Fibroblast of peridontal ligament (primary cell): ENCODE measurements at regions not wholly inside any gene's neighbourhood (a gene's known extent, or its start where the extent isn't known, plus 50 kb on each side); places are given as distances from the start of the nearest gene placed in this dataset.

ENCODE experiments used
- DNase-seq: peaks from one replicate; pipeline ENCODE4 v3.0.0-alpha.2; 2010; ENCODE audit errors: extremely low read depth

DNA sequence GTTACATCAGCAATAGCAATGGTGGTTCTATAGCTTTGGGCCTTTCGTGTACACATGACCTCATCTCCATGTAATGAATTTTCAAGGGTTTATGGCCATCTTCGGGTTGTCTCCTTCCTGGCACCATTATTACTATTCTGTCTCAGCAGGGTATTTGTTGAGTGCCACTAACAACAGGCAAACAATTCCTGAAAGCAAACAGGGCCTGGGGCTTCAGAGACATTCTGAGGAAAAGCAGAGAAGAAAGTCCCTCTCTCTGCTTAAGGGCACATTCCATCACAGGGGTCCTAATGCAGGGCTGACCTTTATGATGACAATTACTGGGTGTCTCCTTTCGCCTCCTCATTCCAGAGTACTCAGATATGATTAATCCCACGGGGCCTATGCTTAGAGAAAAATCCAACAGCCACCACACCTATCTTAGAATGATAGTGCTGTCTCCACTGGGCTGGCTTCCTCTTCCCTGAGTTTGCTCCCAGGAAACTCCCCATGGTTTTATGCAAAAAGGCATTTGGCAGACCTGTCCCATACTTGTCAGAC is 540.2 kb upstream of the ZNF462 start:
- no peak for DNase-seq

DNA sequence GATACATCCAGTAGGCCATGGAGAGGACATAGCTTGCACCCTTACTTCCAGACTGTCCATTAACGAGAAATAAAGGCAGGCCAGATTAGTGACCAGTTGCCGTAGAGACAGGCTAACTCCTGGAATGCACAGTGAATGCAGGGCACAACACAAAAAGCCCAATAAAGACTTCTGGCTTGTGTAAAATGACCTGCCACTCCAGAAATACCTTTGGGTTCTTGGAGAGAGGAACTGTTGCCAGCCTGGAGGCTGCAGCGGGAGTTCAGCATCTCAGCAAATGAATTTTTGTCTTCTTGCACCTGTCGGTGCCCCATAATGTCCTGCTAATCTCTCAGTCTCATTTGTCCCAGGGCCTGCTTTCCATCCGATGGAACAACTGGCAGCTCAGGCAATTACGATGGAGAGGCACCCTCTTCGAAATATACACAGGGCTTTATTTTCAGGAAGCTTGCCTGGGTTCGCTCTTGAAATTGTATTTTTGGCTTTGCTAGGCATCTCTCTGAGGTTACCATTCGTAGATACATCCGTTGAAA is 538.8 kb upstream of the ZNF462 start:
- DNase-seq, result no peak

DNA sequence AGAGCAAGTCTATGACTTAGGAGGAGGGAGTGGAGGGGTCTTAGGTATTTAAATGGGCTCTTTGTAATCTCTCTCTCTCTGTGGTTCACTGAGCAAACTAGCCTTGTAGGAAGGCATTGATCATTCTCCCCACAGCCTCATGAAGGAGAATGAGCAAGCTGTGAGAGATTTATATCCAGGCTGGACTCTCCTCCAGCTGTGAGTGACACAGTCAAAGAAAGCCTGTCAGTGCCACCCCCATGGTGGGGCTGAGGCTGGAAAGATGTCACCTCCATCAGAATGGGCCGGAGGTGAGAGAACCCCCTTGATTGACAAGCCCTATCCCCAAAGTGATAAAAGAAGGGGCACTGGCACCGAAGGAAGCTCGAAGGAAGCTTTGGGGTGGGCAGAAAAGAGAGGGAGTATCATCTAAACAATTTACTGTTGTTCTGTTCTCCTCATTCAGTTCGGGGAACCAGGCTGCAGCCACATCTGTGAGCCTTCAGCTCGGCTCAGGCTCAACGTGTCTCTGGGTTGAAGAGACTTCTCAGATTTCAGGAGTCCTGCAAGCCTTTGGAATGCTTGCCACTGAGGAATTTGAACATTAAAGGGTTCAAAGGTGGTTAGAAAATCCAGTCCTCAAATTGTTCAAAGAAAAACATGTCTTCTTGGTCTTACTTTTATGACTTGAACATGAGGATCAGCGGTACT is 538.2 kb upstream of the ZNF462 start:
- no peak for DNase-seq

DNA sequence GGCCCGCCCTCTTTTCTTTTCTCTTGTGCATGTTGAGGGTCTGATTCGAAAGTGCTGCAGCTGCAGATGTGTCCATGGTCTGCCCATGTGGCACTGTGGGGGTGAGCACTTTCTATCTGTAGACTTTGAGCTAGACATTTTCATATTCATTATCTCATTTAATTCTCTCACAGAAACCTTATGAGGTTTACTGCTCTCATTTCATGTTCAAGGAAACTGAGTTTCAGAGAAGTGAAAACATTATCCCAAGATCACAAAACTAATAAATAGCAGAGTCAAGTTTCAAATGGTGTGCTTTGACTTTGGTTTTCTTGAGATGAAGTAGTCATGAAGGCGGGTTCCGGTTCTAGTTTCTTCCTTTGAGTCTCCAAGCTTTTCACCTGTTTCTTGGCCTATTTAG is 536.5 kb upstream of the ZNF462 start:
- DNase-seq, result no peak

DNA sequence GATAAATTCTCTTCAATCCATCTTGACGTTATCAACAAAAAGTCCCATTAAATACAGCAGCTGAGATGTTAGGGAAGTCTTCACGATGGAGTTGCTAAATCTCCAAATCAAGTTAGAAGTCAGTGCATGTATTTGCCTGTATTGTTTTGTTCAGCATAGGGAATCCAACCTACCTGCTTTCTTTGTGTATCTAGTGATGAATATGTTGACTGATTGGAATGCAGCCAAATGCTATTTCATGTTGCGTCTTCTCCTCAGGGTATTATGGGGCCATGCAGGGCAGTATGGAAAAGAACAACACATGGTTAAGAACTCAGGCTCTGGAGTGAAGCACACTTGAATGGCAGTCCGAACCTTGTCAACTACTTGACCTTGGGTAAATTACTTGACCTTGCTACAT is 529.5 kb upstream of the ZNF462 start:
- no peak for DNase-seq

DNA sequence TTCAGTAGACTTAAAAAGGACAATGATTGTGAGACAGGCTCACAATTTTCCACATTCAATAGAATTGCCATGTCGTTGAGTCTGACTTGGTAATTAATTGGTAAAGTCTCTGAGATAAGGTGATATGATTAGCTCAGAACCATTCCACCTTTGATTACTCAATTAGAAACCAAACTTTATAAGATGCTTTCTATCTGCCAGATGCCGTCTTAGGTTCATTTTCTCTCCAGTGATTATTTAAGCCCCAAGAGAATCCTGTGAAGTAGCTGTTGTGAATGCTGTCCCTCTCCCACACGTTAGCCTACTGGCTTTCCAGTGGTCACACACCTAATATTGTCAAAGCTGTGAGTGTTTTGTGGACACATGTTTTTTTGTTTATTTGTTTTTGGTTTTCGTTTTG is 528.9 kb upstream of the ZNF462 start:
- no peak for DNase-seq

DNA sequence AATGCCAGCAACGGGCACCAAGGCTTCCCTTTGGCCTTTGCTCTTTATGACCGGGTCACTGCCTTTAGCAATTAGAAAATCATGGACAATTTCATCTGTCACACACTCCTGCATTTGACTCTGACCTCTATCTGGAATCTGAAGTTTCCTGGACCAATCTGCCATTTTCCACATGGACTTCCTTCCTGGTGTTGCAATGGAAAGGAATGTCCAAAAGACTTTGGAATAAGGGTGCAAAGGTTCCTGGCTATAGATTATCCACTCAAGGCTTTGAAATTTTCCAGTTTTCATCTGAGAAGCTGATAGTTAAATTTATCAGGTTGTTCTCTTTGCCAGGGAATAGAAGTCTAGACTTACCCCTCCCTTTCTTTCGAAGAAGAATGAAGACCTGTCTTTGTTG is 523.1 kb upstream of the ZNF462 start:
- DNase-seq, result no peak

DNA sequence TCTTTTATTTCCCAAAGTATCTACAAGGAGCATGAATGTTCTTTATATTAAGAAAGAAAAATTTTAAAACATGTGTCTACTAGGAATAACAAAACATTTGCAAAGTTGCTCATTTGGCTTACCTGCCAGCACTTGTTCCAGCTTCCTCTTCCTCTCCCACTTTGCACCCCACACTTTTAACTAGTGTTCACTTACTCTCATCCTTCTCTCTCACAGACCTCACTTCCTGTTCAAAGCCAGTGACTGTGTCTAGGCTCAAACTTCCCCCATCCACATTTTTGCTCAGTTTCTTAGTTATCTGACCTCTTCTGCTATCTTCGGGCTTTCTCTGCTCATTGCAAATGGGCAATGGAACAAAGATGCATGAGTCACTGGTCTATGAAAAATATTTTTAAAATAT is 512.2 kb upstream of the ZNF462 start:
- no peak for DNase-seq

DNA sequence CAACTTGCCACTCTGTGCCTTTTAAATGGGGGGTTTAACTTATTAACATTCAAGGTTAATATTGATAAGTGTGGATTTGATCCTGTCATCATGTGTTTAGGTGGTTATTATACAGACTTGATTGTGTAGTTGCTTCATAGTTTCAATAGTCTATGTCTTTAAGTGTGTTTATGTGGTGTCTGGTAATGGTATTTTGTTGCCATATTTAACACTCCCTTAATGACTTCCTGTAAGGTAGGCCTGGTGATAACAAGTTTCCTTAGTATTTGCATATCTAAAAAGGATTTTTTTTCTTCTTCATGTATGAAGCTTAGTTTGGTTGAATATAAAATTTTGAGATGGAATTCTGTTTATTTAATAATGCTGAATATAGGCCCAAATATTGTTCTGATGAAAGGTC is 506.0 kb upstream of the ZNF462 start:
- DNase-seq, result no peak

DNA sequence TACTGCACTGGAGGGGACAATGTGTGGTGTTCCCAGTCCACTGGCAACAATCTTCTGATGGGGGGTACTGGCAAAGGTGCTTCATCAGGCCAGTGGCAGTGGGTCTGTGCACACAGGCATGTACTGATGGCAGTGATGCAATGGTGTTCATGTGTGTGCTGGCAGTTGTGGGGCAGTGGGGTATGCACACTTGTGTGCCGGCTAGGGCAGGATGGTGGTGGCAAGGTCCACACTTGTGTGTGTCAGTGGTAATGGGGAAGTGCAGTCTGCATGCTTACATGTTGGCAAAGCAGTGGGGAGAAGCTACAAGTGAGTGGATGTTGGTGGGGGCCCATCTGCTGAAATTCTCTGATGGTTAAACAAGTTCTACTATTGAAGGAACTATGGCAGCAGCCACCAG is 504.6 kb upstream of the ZNF462 start:
- DNase-seq, result no peak

DNA sequence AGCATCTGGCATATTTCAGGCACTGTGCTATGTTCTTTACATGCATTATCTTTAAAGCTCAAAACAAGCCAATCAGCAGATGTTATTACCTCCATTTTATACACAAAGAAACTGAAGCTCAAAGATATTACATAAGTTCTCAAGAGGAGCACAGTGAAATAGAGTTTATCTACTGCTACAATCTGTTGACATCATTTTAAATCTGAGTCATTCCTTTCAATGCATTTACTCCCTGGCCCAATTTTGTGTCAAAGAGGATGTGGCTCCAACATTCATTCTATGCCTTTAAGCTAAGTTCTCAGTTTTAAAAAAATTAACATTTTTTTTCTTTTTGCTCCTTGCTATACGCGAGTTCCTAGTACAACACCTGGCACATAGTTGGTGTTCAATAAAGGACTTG is 486.3 kb upstream of the ZNF462 start:
- DNase-seq, result no peak

DNA sequence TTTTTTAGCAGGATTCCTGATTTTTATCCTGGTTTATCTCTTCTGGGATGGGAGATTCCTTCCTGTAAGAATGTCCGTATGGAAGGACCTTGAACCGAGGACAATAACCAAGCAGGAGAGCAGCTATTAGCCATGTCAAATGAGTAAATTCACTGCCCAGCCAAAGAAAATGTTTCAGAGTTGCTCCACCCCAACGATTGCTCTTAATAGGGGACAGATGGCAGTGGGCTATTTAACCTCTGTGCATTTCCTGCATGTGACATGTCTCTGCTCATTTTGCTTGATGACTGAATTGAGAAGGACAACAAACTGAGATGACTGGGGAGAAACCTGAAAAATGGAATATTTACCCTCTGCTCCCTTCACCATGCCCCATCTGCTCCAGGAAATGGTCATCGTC is 479.9 kb upstream of the ZNF462 start:
- no peak for DNase-seq

DNA sequence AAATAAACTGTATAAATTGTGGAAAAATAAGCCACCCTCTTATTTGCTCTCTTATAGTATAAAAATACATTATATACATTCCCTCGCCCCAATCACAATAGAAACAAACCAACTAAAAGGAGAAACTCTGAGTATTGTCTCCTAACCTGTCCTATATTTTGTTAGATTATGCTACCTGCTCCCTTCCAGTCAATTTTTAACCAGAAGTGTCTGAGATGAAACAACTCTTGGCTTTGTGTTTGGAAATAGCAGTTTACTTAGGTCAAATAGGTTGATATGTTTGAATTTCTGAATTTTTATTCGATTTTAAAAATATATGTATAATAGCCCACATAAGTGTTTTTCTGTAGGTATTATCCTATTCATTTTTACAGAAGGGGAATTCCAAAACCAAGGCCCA is 475.0 kb upstream of the ZNF462 start:
- no peak for DNase-seq

DNA sequence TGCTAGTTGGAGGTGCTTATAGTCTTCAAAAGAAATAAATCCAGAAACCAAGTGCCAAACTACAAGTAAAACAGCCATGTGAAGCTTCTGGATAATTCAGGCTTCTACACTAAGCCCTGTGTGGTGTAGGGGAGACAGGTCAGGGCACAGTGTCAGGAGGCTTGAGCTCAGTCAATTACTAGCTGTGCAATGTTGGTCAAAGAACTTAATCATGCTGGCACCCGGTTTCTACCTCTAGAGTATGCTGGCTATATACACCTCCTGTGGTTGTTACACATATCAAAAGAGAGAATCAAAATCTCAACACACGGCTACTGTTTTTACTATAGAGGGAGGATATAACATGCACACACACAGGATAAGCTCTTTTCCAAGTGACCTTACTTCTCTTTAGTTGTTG is 469.7 kb upstream of the ZNF462 start:
- DNase-seq, result no peak

DNA sequence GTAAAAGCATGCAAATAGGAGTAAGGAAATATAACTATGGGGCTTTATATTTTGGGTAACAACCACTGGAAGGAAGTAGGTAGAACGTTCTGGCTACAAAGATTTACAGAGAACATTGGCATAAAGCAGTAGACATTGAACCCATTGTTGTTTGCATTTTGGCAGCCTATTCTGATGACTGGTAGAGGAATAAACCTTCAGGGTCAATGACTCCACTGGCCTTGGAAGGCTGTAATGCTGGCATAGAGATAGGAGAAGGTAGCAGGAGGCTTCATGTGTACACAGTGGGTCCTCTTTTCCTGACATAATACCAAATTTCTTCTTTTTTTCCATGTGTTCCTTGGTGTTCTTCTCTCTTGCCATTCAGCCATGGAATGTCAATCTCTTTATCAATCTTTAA is 462.8 kb upstream of the ZNF462 start:
- no peak for DNase-seq

DNA sequence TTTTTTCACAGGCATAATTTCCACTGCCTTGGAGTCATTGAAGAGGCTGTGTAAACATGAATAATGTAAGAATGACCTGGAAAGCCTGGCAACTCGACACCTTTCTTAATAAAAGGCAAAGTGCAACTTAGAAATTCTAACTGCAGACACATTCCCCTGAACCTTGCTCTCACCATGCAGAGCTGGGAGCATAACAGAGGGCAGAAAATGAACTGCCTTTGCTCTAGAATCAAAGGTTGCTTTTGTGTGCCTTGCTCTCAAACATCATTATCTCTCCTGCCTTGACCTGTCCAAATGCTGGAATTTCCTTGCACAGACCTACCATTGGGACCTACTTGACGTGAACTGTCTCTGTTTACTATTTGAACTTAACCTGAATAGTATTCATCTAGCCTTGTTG is 462.0 kb upstream of the ZNF462 start:
- DNase-seq, result no peak

DNA sequence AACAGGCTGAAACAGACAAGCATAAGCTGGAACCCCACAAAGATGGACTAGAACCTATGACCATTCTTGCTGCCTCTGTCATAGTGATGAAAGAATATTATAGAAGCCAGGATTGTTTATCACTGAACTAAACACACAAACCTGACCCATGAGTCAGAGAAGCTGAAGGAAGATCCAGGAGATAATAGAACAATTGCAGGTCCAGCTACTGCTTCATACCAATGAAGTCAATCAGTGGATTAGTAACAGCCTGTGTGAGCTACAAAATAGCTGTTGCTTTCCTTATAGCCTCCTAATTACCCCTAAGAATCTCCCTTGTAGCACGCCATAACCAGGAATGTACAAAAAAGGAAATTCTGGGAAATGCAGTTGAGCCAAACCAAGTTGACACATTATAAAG is 459.9 kb upstream of the ZNF462 start:
- no peak for DNase-seq

DNA sequence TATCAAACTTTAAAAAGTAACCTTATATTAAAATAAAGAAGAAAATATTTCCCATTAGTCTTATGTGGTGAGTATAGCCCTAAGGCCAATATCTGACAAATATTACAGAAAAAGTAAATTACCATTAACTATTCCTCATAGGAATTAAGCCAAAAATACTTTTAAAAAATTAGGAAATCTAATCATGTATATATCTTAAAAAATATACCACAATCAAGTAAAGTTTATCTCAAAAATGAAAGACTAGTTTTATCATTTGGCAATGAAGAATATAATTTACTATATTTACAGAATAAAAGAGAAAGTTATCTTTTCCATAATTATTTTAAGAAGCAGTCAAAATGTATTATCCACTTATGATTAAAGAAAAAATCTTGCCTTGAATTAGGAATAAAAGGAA is 458.8 kb upstream of the ZNF462 start:
- DNase-seq, result no peak

DNA sequence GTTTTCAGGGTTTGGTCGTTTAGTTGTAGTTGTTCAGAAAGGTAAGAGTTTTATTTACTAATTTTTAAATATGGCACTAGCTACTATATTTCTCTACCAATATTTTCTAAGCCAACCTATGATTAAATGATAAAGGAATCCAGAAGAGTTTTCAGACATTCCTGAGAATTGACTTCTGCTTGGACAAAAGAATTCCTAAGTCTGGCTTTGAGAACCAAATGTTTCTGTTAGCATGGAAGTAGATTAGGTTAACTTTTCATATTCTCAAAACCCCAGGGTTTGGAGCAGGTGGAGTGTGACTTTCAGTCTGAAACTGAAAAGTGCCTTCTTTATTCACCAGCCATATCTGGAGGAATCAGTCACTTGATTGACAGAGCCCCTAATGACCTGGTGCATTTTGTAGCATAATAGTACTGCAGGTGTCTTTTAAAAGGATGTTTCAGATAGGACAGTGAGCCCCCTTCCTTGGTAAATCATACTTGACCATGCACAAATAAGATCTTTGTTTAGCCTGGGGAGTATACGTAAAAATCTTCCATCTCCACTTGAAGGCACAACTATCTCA is 457.0 kb upstream of the ZNF462 start:
- no peak for DNase-seq

DNA sequence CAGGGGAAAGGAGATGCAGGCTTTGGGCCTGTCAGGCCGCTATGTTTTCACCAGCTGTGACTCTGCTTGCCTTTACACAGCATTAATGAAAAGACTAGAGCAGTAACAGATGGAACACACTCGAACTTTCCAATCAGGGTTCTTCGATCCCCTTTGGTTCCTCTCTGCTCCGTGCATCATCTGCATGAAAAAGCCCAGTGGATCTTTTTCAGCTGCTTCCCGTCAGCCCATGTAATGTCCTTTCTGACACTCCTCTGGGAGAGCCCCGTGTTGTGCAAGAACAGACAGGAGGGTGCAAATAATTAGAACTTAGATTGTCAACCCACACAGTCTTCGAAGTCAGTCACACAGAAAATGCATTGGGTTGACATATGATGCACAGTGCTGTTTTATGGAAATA is 448.9 kb upstream of the ZNF462 start:
- no peak for DNase-seq

DNA sequence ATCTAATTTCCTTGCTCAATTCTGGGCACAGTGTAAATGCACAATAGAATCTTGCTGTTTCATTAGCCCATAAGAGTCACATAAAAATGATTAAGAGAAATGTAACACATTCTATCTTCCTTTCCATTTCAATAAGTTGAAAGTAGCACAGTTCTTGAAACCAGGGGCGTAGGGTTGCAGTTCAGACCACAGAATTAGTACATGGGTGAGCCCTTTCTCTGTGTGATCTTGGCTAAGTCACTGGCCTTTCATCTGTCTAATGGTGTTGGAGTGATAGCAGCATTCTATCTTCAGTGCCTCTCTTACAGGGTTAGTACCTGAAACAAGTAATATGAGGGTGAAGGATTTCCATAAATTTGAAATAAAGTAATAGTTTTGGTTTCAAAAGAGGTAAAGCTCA is 445.3 kb upstream of the ZNF462 start:
- DNase-seq, result no peak

DNA sequence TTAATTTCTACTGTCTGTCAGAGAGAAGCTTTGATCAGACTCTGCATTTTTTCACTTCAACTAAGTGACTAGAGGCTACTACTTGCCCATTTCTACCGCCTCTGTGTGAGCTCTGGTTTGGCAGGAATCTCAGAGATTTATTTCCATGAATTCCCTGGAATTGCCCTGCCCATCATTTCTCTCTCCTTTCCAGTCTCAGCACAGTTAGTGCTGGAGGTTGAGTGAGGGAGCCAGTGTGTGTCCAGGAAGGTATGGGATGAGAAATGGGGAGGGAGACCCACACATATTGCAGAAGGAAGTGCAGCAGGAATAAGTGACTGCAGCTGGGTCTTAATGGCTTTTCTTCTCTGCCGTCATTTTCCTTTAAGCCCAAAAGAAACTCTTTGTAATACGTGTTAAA is 443.1 kb upstream of the ZNF462 start:
- DNase-seq, result no peak

DNA sequence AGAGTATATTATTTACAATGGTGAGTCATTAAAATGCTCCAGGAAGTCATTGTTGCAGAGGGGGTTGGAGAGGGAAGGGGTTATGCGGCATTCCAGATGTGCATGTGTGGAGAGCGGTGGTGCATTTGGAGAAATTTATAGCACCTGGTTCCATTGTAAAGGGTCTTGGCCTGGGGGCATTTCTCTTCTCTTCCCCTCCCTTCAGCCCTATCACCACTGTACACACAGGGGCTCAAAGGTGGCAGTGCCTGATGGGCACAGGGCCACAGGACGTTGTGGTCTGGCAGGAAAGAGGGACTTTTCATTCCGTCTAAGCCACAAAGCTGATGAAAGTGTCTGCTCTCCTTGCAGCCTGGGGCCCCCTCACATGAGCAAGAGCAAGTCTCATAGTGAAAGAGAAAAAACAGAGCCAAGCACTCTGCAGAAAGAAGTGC is 442.4 kb upstream of the ZNF462 start:
- peak; percentile 2 for DNase-seq

DNA sequence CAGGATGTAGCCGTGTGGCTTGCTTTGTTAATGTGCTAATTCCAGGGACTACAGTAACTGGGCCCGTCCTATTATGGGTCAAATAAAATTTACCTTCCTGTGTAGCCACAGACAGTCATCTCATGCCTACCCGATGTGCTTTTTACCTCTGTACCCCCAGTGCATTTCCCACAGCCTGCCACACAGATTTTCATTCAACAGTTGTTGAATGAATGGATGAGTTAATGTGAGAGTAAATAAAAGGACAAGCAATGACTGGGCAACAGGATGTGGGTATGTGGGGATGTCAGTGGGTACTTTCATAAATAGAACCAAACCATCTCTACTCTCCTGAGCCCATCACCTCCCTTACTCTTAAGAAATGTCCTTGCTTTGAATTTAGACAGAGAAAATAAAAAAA is 441.2 kb upstream of the ZNF462 start:
- DNase-seq, result no peak
